ENCODE measurements at regions not wholly inside any gene's neighbourhood (a gene's known extent, or its start where the extent isn't known, plus 50 kb on each side); places are given as distances from the start of the nearest gene placed in this dataset.

- Histone ChIP-seq H3K4me2 (ENCODE audit: low read length) (no peak overlapping the region), H2AFZ (no peak overlapping the region), H3K9me3 (ENCODE audit: control insufficient read depth, low read length) (no peaks in the 10 kb centered on the region), H3K36me3 (ENCODE audit: control insufficient read depth, insufficient read depth, low read length) (no peaks in the 10 kb centered on the region), H3K4me1 (no peaks in the 10 kb centered on the region), H3K79me2 (no peaks in the 10 kb centered on the region), H3K27ac (no peak overlapping the region), H3K4me3 (ENCODE audit: low read depth, low read length) (no peak overlapping the region), H3K9ac (no peak overlapping the region), H3K27me3 (ENCODE audit: control insufficient read depth, insufficient read depth, low read length) (no peaks in the 10 kb centered on the region)
- TF ChIP-seq, protein P1, sequence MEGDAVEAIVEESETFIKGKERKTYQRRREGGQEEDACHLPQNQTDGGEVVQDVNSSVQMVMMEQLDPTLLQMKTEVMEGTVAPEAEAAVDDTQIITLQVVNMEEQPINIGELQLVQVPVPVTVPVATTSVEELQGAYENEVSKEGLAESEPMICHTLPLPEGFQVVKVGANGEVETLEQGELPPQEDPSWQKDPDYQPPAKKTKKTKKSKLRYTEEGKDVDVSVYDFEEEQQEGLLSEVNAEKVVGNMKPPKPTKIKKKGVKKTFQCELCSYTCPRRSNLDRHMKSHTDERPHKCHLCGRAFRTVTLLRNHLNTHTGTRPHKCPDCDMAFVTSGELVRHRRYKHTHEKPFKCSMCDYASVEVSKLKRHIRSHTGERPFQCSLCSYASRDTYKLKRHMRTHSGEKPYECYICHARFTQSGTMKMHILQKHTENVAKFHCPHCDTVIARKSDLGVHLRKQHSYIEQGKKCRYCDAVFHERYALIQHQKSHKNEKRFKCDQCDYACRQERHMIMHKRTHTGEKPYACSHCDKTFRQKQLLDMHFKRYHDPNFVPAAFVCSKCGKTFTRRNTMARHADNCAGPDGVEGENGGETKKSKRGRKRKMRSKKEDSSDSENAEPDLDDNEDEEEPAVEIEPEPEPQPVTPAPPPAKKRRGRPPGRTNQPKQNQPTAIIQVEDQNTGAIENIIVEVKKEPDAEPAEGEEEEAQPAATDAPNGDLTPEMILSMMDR (IDR thresholded peaks at IDR 0.05): no peak
These were observed 135.7 kb upstream of the PROX1 start for GRCh38 chr1:213852107-213852506.

GRCh38 chr1:213858581-213858980 lies 129.2 kb upstream of the PROX1 start:
- H2AFZ ChIP-seq: no peak overlapping the region
- TF ChIP-seq, protein P1 (IDR thresholded peaks at IDR 0.05): no peak
- no peak overlapping the region for H3K9ac ChIP-seq
- H3K4me1 ChIP-seq: no peaks in the 10 kb centered on the region
- no peaks in the 10 kb centered on the region for H3K79me2 ChIP-seq
- no peaks in the 10 kb centered on the region for H3K9me3 ChIP-seq (ENCODE audit: control insufficient read depth, low read length)
- no peaks in the 10 kb centered on the region for H3K27me3 ChIP-seq (ENCODE audit: control insufficient read depth, insufficient read depth, low read length)
- H3K4me2 ChIP-seq (ENCODE audit: low read length): no peak overlapping the region
- no peak overlapping the region for H3K4me3 ChIP-seq (ENCODE audit: low read depth, low read length)
- H3K27ac ChIP-seq: no peak overlapping the region
- no peaks in the 10 kb centered on the region for H3K36me3 ChIP-seq (ENCODE audit: control insufficient read depth, insufficient read depth, low read length)

- H3K9me3 ChIP-seq (ENCODE audit: control insufficient read depth, low read length): no peaks in the 10 kb centered on the region
- H3K9ac ChIP-seq: no peak overlapping the region
- TF ChIP-seq, protein P1 (IDR thresholded peaks at IDR 0.05): no peak
- no peak overlapping the region for H3K4me3 ChIP-seq (ENCODE audit: low read depth, low read length)
- no peaks in the 10 kb centered on the region for H3K36me3 ChIP-seq (ENCODE audit: control insufficient read depth, insufficient read depth, low read length)
- H3K4me2 ChIP-seq (ENCODE audit: low read length): no peak overlapping the region
- H3K79me2 ChIP-seq: no peaks in the 10 kb centered on the region
- H2AFZ ChIP-seq: no peak overlapping the region
- H3K4me1 ChIP-seq: no peaks in the 10 kb centered on the region
- no peaks in the 10 kb centered on the region for H3K27me3 ChIP-seq (ENCODE audit: control insufficient read depth, insufficient read depth, low read length)
- H3K27ac ChIP-seq: no peak overlapping the region
These were observed 125.9 kb upstream of the PROX1 start for GRCh38 chr1:213861841-213862240.

- Histone ChIP-seq H3K27me3 (ENCODE audit: control insufficient read depth, insufficient read depth, low read length) (no peaks in the 10 kb centered on the region), H3K27ac (no peak overlapping the region), H2AFZ (no peak overlapping the region), H3K4me3 (ENCODE audit: low read depth, low read length) (no peak overlapping the region), H3K9me3 (ENCODE audit: control insufficient read depth, low read length) (no peaks in the 10 kb centered on the region), H3K4me1 (no peaks in the 10 kb centered on the region), H3K79me2 (no peaks in the 10 kb centered on the region), H3K4me2 (ENCODE audit: low read length) (no peak overlapping the region), H3K9ac (no peak overlapping the region), H3K36me3 (ENCODE audit: control insufficient read depth, insufficient read depth, low read length) (no peaks in the 10 kb centered on the region)
- TF ChIP-seq, protein P1 (IDR thresholded peaks at IDR 0.05): no peak
These were observed 123.7 kb upstream of the PROX1 start for GRCh38 chr1:213864091-213864490.

GRCh38 chr1:213868482-213868881 lies 119.3 kb upstream of the PROX1 start:
- no peak overlapping the region for H3K4me2 ChIP-seq (ENCODE audit: low read length)
- no peaks in the 10 kb centered on the region for H3K36me3 ChIP-seq (ENCODE audit: control insufficient read depth, insufficient read depth, low read length)
- H3K27ac ChIP-seq: no peak overlapping the region
- H3K4me1 ChIP-seq: no peaks in the 10 kb centered on the region
- H3K9me3 ChIP-seq (ENCODE audit: control insufficient read depth, low read length): no peaks in the 10 kb centered on the region
- no peaks in the 10 kb centered on the region for H3K27me3 ChIP-seq (ENCODE audit: control insufficient read depth, insufficient read depth, low read length)
- no peak overlapping the region for H3K9ac ChIP-seq
- TF ChIP-seq, protein P1 (IDR thresholded peaks at IDR 0.05): no peak
- no peak overlapping the region for H2AFZ ChIP-seq
- no peak overlapping the region for H3K4me3 ChIP-seq (ENCODE audit: low read depth, low read length)
- no peaks in the 10 kb centered on the region for H3K79me2 ChIP-seq
